ENCODE measurements at regions not wholly inside any gene's neighbourhood (a gene's known extent, or its start where the extent isn't known, plus 50 kb on each side); places are given as distances from the start of the nearest gene placed in this dataset.

GRCh38 chr2:51299370-51299769 is 267.4 kb upstream of the NRXN1 start:
- H2BK120ac ChIP-seq (ENCODE audit: insufficient read depth, low read length, poor library complexity) = no peak overlapping the region
- no peaks in the 10 kb centered on the region for H3K36me3 ChIP-seq (ENCODE audit: control insufficient read depth in 1 of 2, insufficient read depth in 2 of 2, low read length in 2 of 2)
- no peak overlapping the region for H2AFZ ChIP-seq (ENCODE audit: insufficient read depth, low read length, poor library complexity)
- H4K12ac ChIP-seq (ENCODE audit: low read depth, low read length) = no peak overlapping the region
- H3K79me2 ChIP-seq (ENCODE audit: control insufficient read depth, insufficient read depth, low read length, poor library complexity) = no peaks in the 10 kb centered on the region
- H3K9ac ChIP-seq (ENCODE audit: low read length) = no peak overlapping the region
- no peak for DNase-seq
- no peak overlapping the region for H4K8ac ChIP-seq (ENCODE audit: low read depth, low read length)
- no peak overlapping the region for H2AK5ac ChIP-seq (ENCODE audit: low read length)
- H3K4me3 ChIP-seq (ENCODE audit: low read depth, low read length) = no peak overlapping the region
- H3K23ac ChIP-seq (ENCODE audit: low read length) = no peak overlapping the region
- no peaks in the 10 kb centered on the region for H3K9me3 ChIP-seq (ENCODE audit: insufficient read depth, low read depth, low read length)
- H3K79me1 ChIP-seq (ENCODE audit: low read length) = no peaks in the 10 kb centered on the region
- no peaks in the 10 kb centered on the region for H3K27me3 ChIP-seq (ENCODE audit: insufficient read depth, low read length)
- H2BK5ac ChIP-seq (ENCODE audit: low read depth, low read length, poor library complexity) = no peak overlapping the region
- H3K4ac ChIP-seq (ENCODE audit: low read depth, low read length) = no peak overlapping the region
- H4K91ac ChIP-seq (ENCODE audit: low read depth, low read length) = no peak overlapping the region
- H3K14ac ChIP-seq (ENCODE audit: low read length) = no peak overlapping the region
- no peak overlapping the region for H3K27ac ChIP-seq (ENCODE audit: low read depth, low read length)
- no peaks in the 10 kb centered on the region for H3K4me1 ChIP-seq (ENCODE audit: control insufficient read depth in 1 of 2, insufficient read depth in 2 of 2, low read length in 2 of 2)
- no peak overlapping the region for H3K18ac ChIP-seq (ENCODE audit: low read length)
- no CpG with 5 or more reads among the region's 1 CpG for WGBS (ENCODE audit: extremely low coverage, insufficient coverage, insufficient read length)
- H2BK12ac ChIP-seq (ENCODE audit: low read length) = no peak overlapping the region
- no peak overlapping the region for H3K4me2 ChIP-seq (ENCODE audit: low read length)

GRCh38 chr2:51297488-51297887 is 265.6 kb upstream of the NRXN1 start:
- Histone ChIP-seq H3K4me1 (ENCODE audit: control insufficient read depth in 1 of 2, insufficient read depth in 2 of 2, low read length in 2 of 2) (no peaks in the 10 kb centered on the region), H3K4ac (ENCODE audit: low read depth, low read length) (no peak overlapping the region), H3K4me2 (ENCODE audit: low read length) (no peak overlapping the region), H3K23ac (ENCODE audit: low read length) (no peak overlapping the region), H4K91ac (ENCODE audit: low read depth, low read length) (no peak overlapping the region), H4K12ac (ENCODE audit: low read depth, low read length) (no peak overlapping the region), H4K8ac (ENCODE audit: low read depth, low read length) (no peak overlapping the region), H2AFZ (ENCODE audit: insufficient read depth, low read length, poor library complexity) (no peak overlapping the region), H2BK120ac (ENCODE audit: insufficient read depth, low read length, poor library complexity) (no peak overlapping the region), H3K27me3 (ENCODE audit: insufficient read depth, low read length) (no peaks in the 10 kb centered on the region), H3K9me3 (ENCODE audit: insufficient read depth, low read depth, low read length) (no peaks in the 10 kb centered on the region), H3K9ac (ENCODE audit: low read length) (no peak overlapping the region), H3K14ac (ENCODE audit: low read length) (no peak overlapping the region), H2BK12ac (ENCODE audit: low read length) (no peak overlapping the region), H3K79me2 (ENCODE audit: control insufficient read depth, insufficient read depth, low read length, poor library complexity) (no peaks in the 10 kb centered on the region), H3K27ac (ENCODE audit: low read depth, low read length) (no peak overlapping the region), H3K18ac (ENCODE audit: low read length) (no peak overlapping the region), H3K36me3 (ENCODE audit: control insufficient read depth in 1 of 2, insufficient read depth in 2 of 2, low read length in 2 of 2) (no peaks in the 10 kb centered on the region), H2AK5ac (ENCODE audit: low read length) (no peak overlapping the region), H2BK5ac (ENCODE audit: low read depth, low read length, poor library complexity) (no peak overlapping the region), H3K4me3 (ENCODE audit: low read depth, low read length) (no peak overlapping the region), H3K79me1 (ENCODE audit: low read length) (no peaks in the 10 kb centered on the region)
- DNase-seq = no peak
- no CpG with 5 or more reads among the region's 1 CpG for WGBS (ENCODE audit: extremely low coverage, insufficient coverage, insufficient read length)

GRCh38 chr2:51293566-51294200 is 261.8 kb upstream of the NRXN1 start:
- Histone ChIP-seq H3K27ac (ENCODE audit: low read depth, low read length) (no peak overlapping the region), H3K9ac (ENCODE audit: low read length) (no peak overlapping the region), H2AFZ (ENCODE audit: insufficient read depth, low read length, poor library complexity) (no peak overlapping the region), H2AK5ac (ENCODE audit: low read length) (no peak overlapping the region), H3K4ac (ENCODE audit: low read depth, low read length) (no peak overlapping the region), H4K12ac (ENCODE audit: low read depth, low read length) (no peak overlapping the region), H3K14ac (ENCODE audit: low read length) (no peak overlapping the region), H3K36me3 (ENCODE audit: control insufficient read depth in 1 of 2, insufficient read depth in 2 of 2, low read length in 2 of 2) (no peaks in the 10 kb centered on the region), H3K79me1 (ENCODE audit: low read length) (no peaks in the 10 kb centered on the region), H3K9me3 (ENCODE audit: insufficient read depth, low read depth, low read length) (no peaks in the 10 kb centered on the region), H2BK12ac (ENCODE audit: low read length) (no peak overlapping the region), H3K4me3 (ENCODE audit: low read depth, low read length) (no peak overlapping the region), H4K91ac (ENCODE audit: low read depth, low read length) (no peak overlapping the region), H3K79me2 (ENCODE audit: control insufficient read depth, insufficient read depth, low read length, poor library complexity) (no peaks in the 10 kb centered on the region), H3K4me1 (ENCODE audit: control insufficient read depth in 1 of 2, insufficient read depth in 2 of 2, low read length in 2 of 2) (no peaks in the 10 kb centered on the region), H3K23ac (ENCODE audit: low read length) (no peak overlapping the region), H2BK5ac (ENCODE audit: low read depth, low read length, poor library complexity) (no peak overlapping the region), H3K18ac (ENCODE audit: low read length) (no peak overlapping the region), H4K8ac (ENCODE audit: low read depth, low read length) (no peak overlapping the region), H3K27me3 (ENCODE audit: insufficient read depth, low read length) (no peaks in the 10 kb centered on the region), H2BK120ac (ENCODE audit: insufficient read depth, low read length, poor library complexity) (no peak overlapping the region), H3K4me2 (ENCODE audit: low read length) (no peak overlapping the region)
- no peak for DNase-seq
- no CpG with 5 or more reads among the region's 5 CpGs for WGBS (ENCODE audit: extremely low coverage, insufficient coverage, insufficient read length)

GRCh38 chr2:51291762-51292551 is 260.0 kb upstream of the NRXN1 start:
- no peak overlapping the region for H3K4ac ChIP-seq (ENCODE audit: low read depth, low read length)
- H2BK5ac ChIP-seq (ENCODE audit: low read depth, low read length, poor library complexity) = no peak overlapping the region
- no peak overlapping the region for H4K12ac ChIP-seq (ENCODE audit: low read depth, low read length)
- no peak overlapping the region for H3K14ac ChIP-seq (ENCODE audit: low read length)
- no peak overlapping the region for H4K8ac ChIP-seq (ENCODE audit: low read depth, low read length)
- no peak overlapping the region for H3K18ac ChIP-seq (ENCODE audit: low read length)
- no peak overlapping the region for H2AK5ac ChIP-seq (ENCODE audit: low read length)
- DNase-seq = no peak
- H2BK120ac ChIP-seq (ENCODE audit: insufficient read depth, low read length, poor library complexity) = no peak overlapping the region
- H3K79me2 ChIP-seq (ENCODE audit: control insufficient read depth, insufficient read depth, low read length, poor library complexity) = no peaks in the 10 kb centered on the region
- no peak overlapping the region for H3K27ac ChIP-seq (ENCODE audit: low read depth, low read length)
- no peak overlapping the region for H2BK12ac ChIP-seq (ENCODE audit: low read length)
- no peak overlapping the region for H2AFZ ChIP-seq (ENCODE audit: insufficient read depth, low read length, poor library complexity)
- H3K9ac ChIP-seq (ENCODE audit: low read length) = no peak overlapping the region
- no peak overlapping the region for H3K4me2 ChIP-seq (ENCODE audit: low read length)
- no peaks in the 10 kb centered on the region for H3K27me3 ChIP-seq (ENCODE audit: insufficient read depth, low read length)
- H3K23ac ChIP-seq (ENCODE audit: low read length) = no peak overlapping the region
- no CpG with 5 or more reads among the region's 5 CpGs for WGBS (ENCODE audit: extremely low coverage, insufficient coverage, insufficient read length)
- H3K4me3 ChIP-seq (ENCODE audit: low read depth, low read length) = no peak overlapping the region
- H3K79me1 ChIP-seq (ENCODE audit: low read length) = no peaks in the 10 kb centered on the region
- no peaks in the 10 kb centered on the region for H3K4me1 ChIP-seq (ENCODE audit: control insufficient read depth in 1 of 2, insufficient read depth in 2 of 2, low read length in 2 of 2)
- no peak overlapping the region for H4K91ac ChIP-seq (ENCODE audit: low read depth, low read length)
- H3K36me3 ChIP-seq (ENCODE audit: control insufficient read depth in 1 of 2, insufficient read depth in 2 of 2, low read length in 2 of 2) = no peaks in the 10 kb centered on the region
- no peaks in the 10 kb centered on the region for H3K9me3 ChIP-seq (ENCODE audit: insufficient read depth, low read depth, low read length)

All from trophoblast cell (in vitro differentiated cells and primary cell).